WTC11 (cell line): ENCODE measurements at regions not wholly inside any gene's neighbourhood (a gene's known extent, or its start where the extent isn't known, plus 50 kb on each side); places are given as distances from the start of the nearest gene placed in this dataset.

Experiments used
- ATAC-seq: fragments of 200-7000 bp; cut with Tn5 transposase; 2 replicates; pipeline ENCODE4 v1.10.0; 2021; ENCODE audit warnings: mild to moderate bottlenecking, moderate library complexity
- CTCF ChIA-PET: fragments of 300-600 bp; sonication (Branson Sonifier 250); formaldehyde crosslinking; loops from one replicate; lab custom pipeline; 2021; ENCODE audit warnings: antibody characterized with exemption; lab: Charles Lee
- POLR2A ChIA-PET: fragments of 350-600 bp; sonication (Branson Sonifier 250); formaldehyde crosslinking; loops from one replicate; lab custom pipeline; 2021; ENCODE audit warnings: antibody characterized with exemption; lab: Charles Lee
- DNase-seq: peaks from one replicate; pipeline ENCODE4 v3.0.0; 2021; ENCODE audit warnings: low spot score
- H3K27ac Mint-ChIP-seq: 2 replicates; pipeline ENCODE4 v1.8.0; 2021; ENCODE audit warnings: mixed read lengths
- H3K27me3 Mint-ChIP-seq: 2 replicates; pipeline ENCODE4 v1.8.0; 2021; ENCODE audit warnings: low read depth, mild to moderate bottlenecking, moderate library complexity, mixed read lengths
- H3K36me3 Mint-ChIP-seq: 2 replicates; pipeline ENCODE4 v1.8.0; 2021; ENCODE audit warnings: mixed read lengths
- H3K4me1 Mint-ChIP-seq: 2 replicates; pipeline ENCODE4 v1.8.0; 2022; ENCODE audit warnings: mixed read lengths
- H3K4me3 Mint-ChIP-seq: 2 replicates; pipeline ENCODE4 v1.8.0; 2021; ENCODE audit warnings: mild to moderate bottlenecking, moderate library complexity, mixed read lengths
- H3K9me3 Mint-ChIP-seq: 2 replicates; pipeline ENCODE4 v1.8.0; 2021; ENCODE audit warnings: mixed read lengths
- AR ChIP-seq: fragments of 250-450 bp; sonication (Bioruptor Pico); IDR thresholded peaks from 2 replicates; pipeline ENCODE4 v1.9.0; 2021; ENCODE audit warnings: mild to moderate bottlenecking
- ARID4B ChIP-seq: sonication (generic); formaldehyde crosslinking; IDR thresholded peaks from 2 replicates; pipeline ENCODE4 v1.8.0; 2023; ENCODE audit warnings: missing genetic modification reagents, mild to moderate bottlenecking, borderline replicate concordance
- CBFB ChIP-seq: sonication (generic); formaldehyde crosslinking; IDR thresholded peaks from 2 replicates; pipeline ENCODE4 v1.8.1; 2022; ENCODE audit warnings: mild to moderate bottlenecking, low read depth, missing genetic modification reagents
- E2F5 ChIP-seq: sonication (generic); formaldehyde crosslinking; IDR thresholded peaks from 2 replicates; pipeline ENCODE4 v1.8.1; 2022; ENCODE audit warnings: mild to moderate bottlenecking, moderate library complexity, missing genetic modification reagents
- ELF4 ChIP-seq: sonication (generic); formaldehyde crosslinking; IDR thresholded peaks from 2 replicates; pipeline ENCODE4 v1.8.1; 2022; ENCODE audit warnings: low read depth, mild to moderate bottlenecking, moderate library complexity, missing genetic modification reagents
- EMX1 ChIP-seq: fragments of 250-450 bp; sonication (Bioruptor Pico); IDR thresholded peaks from 2 replicates; pipeline ENCODE4 v1.8.0; 2021; ENCODE audit warnings: mild to moderate bottlenecking
- FOXJ3 ChIP-seq: sonication (generic); formaldehyde crosslinking; IDR thresholded peaks from 2 replicates; pipeline ENCODE4 v1.9.0; 2021; ENCODE audit warnings: missing genetic modification reagents, mild to moderate bottlenecking, borderline replicate concordance
- HMGA2 ChIP-seq: fragments of 250-450 bp; sonication (Bioruptor Pico); IDR thresholded peaks from 2 replicates; pipeline ENCODE4 v1.4.0; 2021; ENCODE audit warnings: mild to moderate bottlenecking, moderate library complexity
- IRF2 ChIP-seq: sonication (generic); formaldehyde crosslinking; IDR thresholded peaks from 2 replicates; pipeline ENCODE4 v1.8.0; 2022; ENCODE audit warnings: low read depth, missing genetic modification reagents, borderline replicate concordance
- NFYB ChIP-seq: sonication (generic); formaldehyde crosslinking; conservative IDR thresholded peaks from 2 replicates; pipeline ENCODE4 v1.8.0; 2022; ENCODE audit warnings: low read depth, missing genetic modification reagents
- NR3C1 ChIP-seq: sonication (generic); formaldehyde crosslinking; conservative IDR thresholded peaks from 2 replicates; pipeline ENCODE4 v1.8.1; 2023; ENCODE audit warnings: low read depth, mild to moderate bottlenecking, missing genetic modification reagents
- OVOL2 ChIP-seq: fragments of 250-450 bp; sonication (Bioruptor Pico); IDR thresholded peaks from 2 replicates; pipeline ENCODE4 v1.9.0; 2021; ENCODE audit warnings: mild to moderate bottlenecking, borderline replicate concordance
- PREB ChIP-seq: sonication (generic); formaldehyde crosslinking; IDR thresholded peaks from 2 replicates; pipeline ENCODE4 v1.8.1; 2022; ENCODE audit warnings: mild to moderate bottlenecking, missing genetic modification reagents, moderate library complexity, borderline replicate concordance
- RORB ChIP-seq: fragments of 250-450 bp; sonication (Bioruptor Pico); IDR thresholded peaks from 2 replicates; pipeline ENCODE4 v1.9.0; 2021; ENCODE audit warnings: mild to moderate bottlenecking
- USF1 ChIP-seq: sonication (generic); formaldehyde crosslinking; IDR thresholded peaks from 2 replicates; pipeline ENCODE4 v1.8.0; 2022; ENCODE audit warnings: mild to moderate bottlenecking, missing genetic modification reagents
- ZNF121 ChIP-seq: sonication (generic); formaldehyde crosslinking; IDR thresholded peaks from 2 replicates; pipeline ENCODE4 v1.8.0; 2023; ENCODE audit warnings: missing genetic modification reagents
- ZNF219 ChIP-seq: sonication (generic); formaldehyde crosslinking; IDR thresholded peaks from 2 replicates; pipeline ENCODE4 v1.8.0; 2023; ENCODE audit warnings: missing genetic modification reagents, mild to moderate bottlenecking, borderline replicate concordance
- ZNF232 ChIP-seq: sonication (generic); formaldehyde crosslinking; IDR thresholded peaks from 2 replicates; pipeline ENCODE4 v1.8.0; 2022; ENCODE audit warnings: mild to moderate bottlenecking, missing genetic modification reagents

GRCh38 chr3:72434296-72434695, 413.9 kb downstream of the SHQ1 start (continued):
- TF ChIP-seq ARID4B, result no peak
- TF ChIP-seq E2F5, result no peak
- TF ChIP-seq NFYB, result no peak
- TF ChIP-seq RORB (CRISPR knock-in tag), result no peak
- no peak for TF ChIP-seq EMX1 (CRISPR knock-in tag)
- TF ChIP-seq ELF4, result no peak
- TF ChIP-seq ZNF219, result no peak
- TF ChIP-seq CBFB (CRISPR knock-in tag), result no peak
- no peak for TF ChIP-seq ZNF232 (CRISPR knock-in tag)

- TF ChIP-seq HMGA2 (CRISPR knock-in tag), result no peak
- CTCF ChIA-PET, result no interaction called here
Measured at GRCh38 chr3:72432246-72432645, 416.0 kb downstream of the SHQ1 start.

GRCh38 chr3:72429589-72430353, 418.5 kb downstream of the SHQ1 start:
- DNase-seq (no peak), ATAC-seq (no peak)
- Mint-ChIP-seq H3K36me3 (no peaks in the 10 kb centered on the region), H3K9me3 (no peaks in the 10 kb centered on the region), H3K4me1 (peaks cover 69% of the 10 kb centered on the region), H3K27ac (peak overlapping the region; percentile 47; the same call in 1 of the 2 replicates), H3K4me3 (no peak overlapping the region), H3K27me3 (no peaks in the 10 kb centered on the region)
- TF ChIP-seq ZNF121 (CRISPR knock-in tag), result peak; percentile 76; the same call in 1 of the 2 replicates
- no peak for TF ChIP-seq NR3C1 (CRISPR knock-in tag)
- no peak for TF ChIP-seq FOXJ3 (CRISPR knock-in tag)
- no peak for TF ChIP-seq EMX1 (CRISPR knock-in tag)
- no peak for TF ChIP-seq IRF2
- POLR2A ChIA-PET, result no interaction called here
- CTCF ChIA-PET, result interaction anchor here (0.6 kb wide), 1 partner anchor 237 kb away, joined by 3 read pairs; no protein-coding TSS in a partner anchor

More at GRCh38 chr3:72432246-72432645, 416.0 kb downstream of the SHQ1 start:
- ATAC-seq (no peak), DNase-seq (no peak)
- Mint-ChIP-seq H3K27me3 (no peaks in the 10 kb centered on the region), H3K4me3 (no peak overlapping the region), H3K9me3 (no peaks in the 10 kb centered on the region), H3K27ac (peak overlapping the region; percentile 10; the same call in 1 of the 2 replicates), H3K36me3 (0 out of 2 replicates have a peak, but pooled peaks cover 6% of the 10 kb centered on the region), H3K4me1 (peaks cover 47% of the 10 kb centered on the region)
- POLR2A ChIA-PET, result no interaction called here

- ChIA-PET CTCF (interaction anchor here (0.5 kb wide), 1 partner anchor 12 kb away, joined by 3 read pairs; no protein-coding TSS in a partner anchor), POLR2A (no interaction called here)
- peak; percentile 44 for ATAC-seq
- DNase-seq, result no peak
- Mint-ChIP-seq H3K9me3 (no peaks in the 10 kb centered on the region), H3K36me3 (peaks cover 2% of the 10 kb centered on the region; the same call in 1 of the 2 replicates), H3K4me1 (peaks cover 64% of the 10 kb centered on the region), H3K27me3 (no peaks in the 10 kb centered on the region), H3K27ac (peak overlapping the region; percentile 73), H3K4me3 (no peak overlapping the region)
- TF ChIP-seq USF1 (no peak), OVOL2 (CRISPR knock-in tag) (no peak), EMX1 (CRISPR knock-in tag) (no peak), ZNF121 (CRISPR knock-in tag) (no peak), PREB (no peak), AR (CRISPR knock-in tag) (no peak), FOXJ3 (CRISPR knock-in tag) (no peak)
Measured at GRCh38 chr3:72428803-72429202, 419.4 kb downstream of the SHQ1 start.
